HepG2 (cell line): ENCODE measurements at regions not wholly inside any gene's neighbourhood (a gene's known extent, or its start where the extent isn't known, plus 50 kb on each side); places are given as distances from the start of the nearest gene placed in this dataset.
A peak's percentile ranks its signal among the peaks of the same experiment; 100 is the strongest.

Source experiments
- ERF ChIP-seq: IDR thresholded peaks from 2 replicates; pipeline ENCODE4 v1.6.1; 2018; ENCODE audit warnings: missing biosample characterization, missing genetic modification reagents
- HDAC1 ChIP-seq: sonication (generic); formaldehyde crosslinking; IDR thresholded peaks from 2 replicates; pipeline ENCODE4 v1.5.1; 2020; ENCODE audit warnings: mild to moderate bottlenecking, missing genetic modification reagents
- HOXD1 ChIP-seq: sonication (generic); formaldehyde crosslinking; IDR thresholded peaks from 2 replicates; pipeline ENCODE4 v1.5.0; 2020; ENCODE audit warnings: missing genetic modification reagents
- JDP2 ChIP-seq: sonication (generic); formaldehyde crosslinking; IDR thresholded peaks from 2 replicates; pipeline ENCODE4 v1.8.1; 2022; ENCODE audit warnings: missing genetic modification reagents, borderline replicate concordance
- KIAA2018 ChIP-seq: sonication (generic); formaldehyde crosslinking; IDR thresholded peaks from 2 replicates; pipeline ENCODE4 v1.5.0; 2020; ENCODE audit warnings: mild to moderate bottlenecking, missing genetic modification reagents, borderline replicate concordance
- NR3C1 ChIP-seq: sonication (generic); formaldehyde crosslinking; IDR thresholded peaks from 2 replicates; pipeline ENCODE4 v1.4.0; 2020; ENCODE audit warnings: missing genetic modification reagents
- REXO4 ChIP-seq: sonication (generic); formaldehyde crosslinking; IDR thresholded peaks from 2 replicates; pipeline ENCODE4 v1.8.0; 2022; ENCODE audit warnings: missing genetic modification reagents, mild to moderate bottlenecking, borderline replicate concordance
- SCMH1 ChIP-seq: sonication (generic); formaldehyde crosslinking; IDR thresholded peaks from 2 replicates; pipeline ENCODE4 v1.9.0; 2021; ENCODE audit warnings: missing genetic modification reagents, mild to moderate bottlenecking, borderline replicate concordance
- ZKSCAN1 ChIP-seq: fragments of 150-350 bp; IDR thresholded peaks from 2 replicates; pipeline ENCODE4 v1.6.1; 2014; ENCODE audit warnings: low read length
- ZNF180 ChIP-seq: sonication (generic); formaldehyde crosslinking; IDR thresholded peaks from 2 replicates; pipeline ENCODE4 v1.4.0; 2020; ENCODE audit warnings: low read depth, missing genetic modification reagents, borderline replicate concordance
- ZNF33B ChIP-seq: sonication (generic); formaldehyde crosslinking; IDR thresholded peaks from 2 replicates; pipeline ENCODE4 v1.5.1; 2020; ENCODE audit warnings: mild to moderate bottlenecking, missing genetic modification reagents
- ZNF431 ChIP-seq: sonication (generic); formaldehyde crosslinking; IDR thresholded peaks from 2 replicates; pipeline ENCODE4 v1.9.0; 2022; ENCODE audit warnings: missing genetic modification reagents, low read depth, mild to moderate bottlenecking, borderline replicate concordance
- ZSCAN30 ChIP-seq: sonication (generic); formaldehyde crosslinking; IDR thresholded peaks from 2 replicates; pipeline ENCODE4 v1.5.0; 2020; ENCODE audit warnings: mild to moderate bottlenecking, missing genetic modification reagents
- TF ChIP-seq, protein P1 (sequence below): sonication (generic); formaldehyde crosslinking; IDR thresholded peaks from 2 replicates; pipeline ENCODE4 v1.4.0; 2020; ENCODE audit warnings: missing genetic modification reagents, borderline replicate concordance
- TF ChIP-seq, protein P2 (sequence below): sonication (generic); formaldehyde crosslinking; IDR thresholded peaks from 2 replicates; pipeline ENCODE4 v1.4.0; 2020; ENCODE audit warnings: mild to moderate bottlenecking, missing genetic modification reagents
- TF ChIP-seq, protein P3 (sequence below): sonication (generic); formaldehyde crosslinking; IDR thresholded peaks from 2 replicates; pipeline ENCODE4 v1.8.0; 2022; ENCODE audit warnings: missing genetic modification reagents, low read depth, mild to moderate bottlenecking, borderline replicate concordance
- TF ChIP-seq, protein P4 (sequence below): sonication (generic); formaldehyde crosslinking; IDR thresholded peaks from 2 replicates; pipeline ENCODE4 v1.5.1; 2020; ENCODE audit warnings: mild to moderate bottlenecking, moderate library complexity, missing genetic modification reagents

DNA sequence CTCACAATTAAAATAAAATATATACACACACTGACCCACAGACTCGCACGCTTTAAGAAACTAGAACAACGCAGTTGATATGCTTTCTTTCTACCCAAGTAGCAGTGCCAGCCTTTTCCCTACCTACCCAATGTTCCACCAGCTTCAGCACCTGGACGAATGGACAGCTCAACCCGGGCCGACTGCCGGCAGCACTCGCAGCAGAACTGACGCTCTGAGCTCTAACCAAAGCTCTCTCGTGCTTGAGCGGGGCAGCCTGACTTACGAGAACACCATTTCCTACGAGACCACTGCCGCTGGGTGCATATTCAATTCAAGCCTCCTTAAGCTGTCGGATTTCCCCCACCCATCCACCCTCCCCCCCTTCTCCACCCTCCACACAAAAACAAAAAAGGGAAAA is 127.4 kb upstream of the DPYD start (continued):
- 0 out of 2 replicates have a peak, but pooled peaks have one; percentile 29 for TF ChIP-seq HDAC1 (CRISPR knock-in tag)
- TF ChIP-seq NR3C1 (CRISPR knock-in tag) = no peak
- TF ChIP-seq, protein P1, sequence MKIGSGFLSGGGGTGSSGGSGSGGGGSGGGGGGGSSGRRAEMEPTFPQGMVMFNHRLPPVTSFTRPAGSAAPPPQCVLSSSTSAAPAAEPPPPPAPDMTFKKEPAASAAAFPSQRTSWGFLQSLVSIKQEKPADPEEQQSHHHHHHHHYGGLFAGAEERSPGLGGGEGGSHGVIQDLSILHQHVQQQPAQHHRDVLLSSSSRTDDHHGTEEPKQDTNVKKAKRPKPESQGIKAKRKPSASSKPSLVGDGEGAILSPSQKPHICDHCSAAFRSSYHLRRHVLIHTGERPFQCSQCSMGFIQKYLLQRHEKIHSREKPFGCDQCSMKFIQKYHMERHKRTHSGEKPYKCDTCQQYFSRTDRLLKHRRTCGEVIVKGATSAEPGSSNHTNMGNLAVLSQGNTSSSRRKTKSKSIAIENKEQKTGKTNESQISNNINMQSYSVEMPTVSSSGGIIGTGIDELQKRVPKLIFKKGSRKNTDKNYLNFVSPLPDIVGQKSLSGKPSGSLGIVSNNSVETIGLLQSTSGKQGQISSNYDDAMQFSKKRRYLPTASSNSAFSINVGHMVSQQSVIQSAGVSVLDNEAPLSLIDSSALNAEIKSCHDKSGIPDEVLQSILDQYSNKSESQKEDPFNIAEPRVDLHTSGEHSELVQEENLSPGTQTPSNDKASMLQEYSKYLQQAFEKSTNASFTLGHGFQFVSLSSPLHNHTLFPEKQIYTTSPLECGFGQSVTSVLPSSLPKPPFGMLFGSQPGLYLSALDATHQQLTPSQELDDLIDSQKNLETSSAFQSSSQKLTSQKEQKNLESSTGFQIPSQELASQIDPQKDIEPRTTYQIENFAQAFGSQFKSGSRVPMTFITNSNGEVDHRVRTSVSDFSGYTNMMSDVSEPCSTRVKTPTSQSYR (CRISPR knock-in tag) = peak; percentile 55; the same call in 1 of the 2 replicates
- TF ChIP-seq REXO4 (CRISPR knock-in tag) = no peak
- TF ChIP-seq ZNF180 (CRISPR knock-in tag) = no peak
- no peak for TF ChIP-seq KIAA2018 (CRISPR knock-in tag)
- TF ChIP-seq JDP2 (CRISPR knock-in tag) = no peak
- TF ChIP-seq ZSCAN30 (CRISPR knock-in tag) = no peak
- TF ChIP-seq ZKSCAN1 = no peak
- TF ChIP-seq, protein P2, sequence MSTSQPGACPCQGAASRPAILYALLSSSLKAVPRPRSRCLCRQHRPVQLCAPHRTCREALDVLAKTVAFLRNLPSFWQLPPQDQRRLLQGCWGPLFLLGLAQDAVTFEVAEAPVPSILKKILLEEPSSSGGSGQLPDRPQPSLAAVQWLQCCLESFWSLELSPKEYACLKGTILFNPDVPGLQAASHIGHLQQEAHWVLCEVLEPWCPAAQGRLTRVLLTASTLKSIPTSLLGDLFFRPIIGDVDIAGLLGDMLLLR = no peak
- TF ChIP-seq SCMH1 (CRISPR knock-in tag) = no peak
- no peak for TF ChIP-seq ZNF33B (CRISPR knock-in tag)
- 0 out of 2 replicates have a peak, but pooled peaks have one; percentile 63 for TF ChIP-seq ZNF431 (CRISPR knock-in tag)
- no peak for TF ChIP-seq HOXD1 (CRISPR knock-in tag)
- TF ChIP-seq, protein P3, sequence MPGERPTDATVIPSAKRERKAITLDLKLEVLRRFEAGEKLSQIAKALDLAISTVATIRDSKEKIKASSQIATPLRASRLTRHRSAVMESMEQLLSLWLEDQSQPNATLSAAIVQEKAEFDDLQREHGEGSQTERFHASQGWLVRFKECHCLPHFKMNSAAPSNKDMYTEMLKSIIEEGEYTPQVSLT (CRISPR knock-in tag) = no peak
- TF ChIP-seq ERF (CRISPR knock-in tag) = peak; percentile 59; the same call in 1 of the 2 replicates
- TF ChIP-seq, protein P4, sequence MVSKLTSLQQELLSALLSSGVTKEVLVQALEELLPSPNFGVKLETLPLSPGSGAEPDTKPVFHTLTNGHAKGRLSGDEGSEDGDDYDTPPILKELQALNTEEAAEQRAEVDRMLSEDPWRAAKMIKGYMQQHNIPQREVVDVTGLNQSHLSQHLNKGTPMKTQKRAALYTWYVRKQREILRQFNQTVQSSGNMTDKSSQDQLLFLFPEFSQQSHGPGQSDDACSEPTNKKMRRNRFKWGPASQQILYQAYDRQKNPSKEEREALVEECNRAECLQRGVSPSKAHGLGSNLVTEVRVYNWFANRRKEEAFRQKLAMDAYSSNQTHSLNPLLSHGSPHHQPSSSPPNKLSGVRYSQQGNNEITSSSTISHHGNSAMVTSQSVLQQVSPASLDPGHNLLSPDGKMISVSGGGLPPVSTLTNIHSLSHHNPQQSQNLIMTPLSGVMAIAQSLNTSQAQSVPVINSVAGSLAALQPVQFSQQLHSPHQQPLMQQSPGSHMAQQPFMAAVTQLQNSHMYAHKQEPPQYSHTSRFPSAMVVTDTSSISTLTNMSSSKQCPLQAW = no peak
